A673 (cell line): ENCODE measurements at regions not wholly inside any gene's neighbourhood (a gene's known extent, or its start where the extent isn't known, plus 50 kb on each side); places are given as distances from the start of the nearest gene placed in this dataset.

Experiments
- CTCF ChIP-seq: fragments of 300-800, 200-600 bp; sonication (generic); conservative IDR thresholded peaks from 2 replicates; pipeline ENCODE4 v1.5.1; 2017; ENCODE audit warnings: low read depth, mild to moderate bottlenecking, antibody characterized with exemption, low read length, moderate library complexity, mixed read lengths
- EZH2 ChIP-seq: fragments of 200-600 bp; sonication (generic); IDR thresholded peaks from 2 replicates; pipeline ENCODE4 v1.6.1; 2017; ENCODE audit warnings: borderline replicate concordance, low read depth, mild to moderate bottlenecking, mixed read lengths, antibody characterized with exemption, low read length; ENCODE audit not compliant: poor library complexity, severe bottlenecking

DNA sequence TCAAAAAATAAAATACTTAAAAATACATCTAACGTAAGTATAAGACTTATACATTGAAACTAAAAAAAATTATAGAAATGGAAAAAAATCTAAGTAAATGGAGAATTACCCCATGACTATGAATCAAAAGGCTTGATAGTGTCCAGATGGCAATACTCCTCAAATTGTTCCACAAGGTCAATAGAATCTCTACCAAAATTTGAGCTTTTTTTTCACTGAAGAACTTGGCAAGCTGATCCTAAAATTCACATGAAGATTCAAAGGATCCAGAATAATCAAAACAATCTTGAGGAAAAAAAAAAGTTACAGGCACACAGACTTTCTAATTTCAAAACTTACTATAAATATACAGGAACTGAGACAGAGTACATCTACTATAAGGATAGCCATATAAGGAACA, 448.4 kb upstream of the CDH11 start:
- TF ChIP-seq EZH2 (no peak), CTCF (no peak)
